HepG2 (cell line): ENCODE measurements at regions not wholly inside any gene's neighbourhood (a gene's known extent, or its start where the extent isn't known, plus 50 kb on each side); places are given as distances from the start of the nearest gene placed in this dataset.

ENCODE experiments used
- ATAC-seq: fragments of 200-7000 bp; cut with Tn5 transposase; 3 replicates; pipeline ENCODE4 v1.9.1; 2020; ENCODE audit warnings: mild to moderate bottlenecking, moderate library complexity
- BruUV-seq: library from RNA; stranded (reverse); fragments of 400-500 nt; replicated peaks from 2 replicates; lab custom pipeline; 2021; lab: Mats Ljungman, UMichigan
- CTCF ChIA-PET: fragments of 300-600 bp; formaldehyde crosslinking; extraction: SDS; loops from one replicate; lab custom pipeline; 2021; ENCODE audit warnings: low total read pairs, inconsistent platforms, low intra/inter-chr PET ratio; lab: Yijun Ruan, JAX
- POLR2A ChIA-PET: fragments of 350-600 bp; sonication (Branson Sonifier 250); formaldehyde crosslinking; loops from one replicate; lab custom pipeline; 2020; ENCODE audit warnings: antibody characterized with exemption, inconsistent platforms; lab: Yijun Ruan, JAX
- DNase-seq: peaks from one replicate; pipeline ENCODE4 v3.0.0-alpha.2; 2015; ENCODE audit warnings: low spot score
- FAIRE-seq: peaks from 3 replicates; lab custom pipeline; 2011; peaks lifted over from hg19 to GRCh38; lab: Jason Lieb, UNC
- H2AFZ ChIP-seq: one replicate; pipeline ENCODE4 v1.6.1; 2011; ENCODE audit warnings: low read length, inconsistent platforms
- H3K27ac ChIP-seq: fragments of 300-600 bp; 3 replicates; pipeline ENCODE4 v1.8.0; 2011; ENCODE audit warnings: mixed run types, mild to moderate bottlenecking, mixed read lengths, low read length, inconsistent platforms; ENCODE audit not compliant: insufficient read depth; ENCODE audit errors: extremely low read length
- H3K27me3 ChIP-seq, 2 experiments: fragments of 200-600 bp in 1 of 2; 2 replicates in 1 of 2; 3 replicates in 1 of 2; pipeline versions ENCODE4 v1.6.0 to v1.8.0; 2011; ENCODE audit warnings: low read length in 2 of 2, mild to moderate bottlenecking in 2 of 2, moderate library complexity in 2 of 2, inconsistent platforms in 1 of 2; ENCODE audit not compliant: insufficient read depth in 2 of 2, control insufficient read depth in 1 of 2
- H3K36me3 ChIP-seq, 2 experiments: fragments of 200-600 bp in 1 of 2; replicated peaks in 1 of 2; 2 replicates in 1 of 2; 3 replicates in 1 of 2; pipeline versions ENCODE4 v1.5.1 to v1.8.0; 2011; ENCODE audit warnings: low read length in 2 of 2, inconsistent platforms in 1 of 2; ENCODE audit not compliant: insufficient read depth in 2 of 2, control insufficient read depth in 1 of 2
- H3K4me1 ChIP-seq: 2 replicates; pipeline ENCODE4 v1.5.1; 2012; ENCODE audit warnings: low read length, inconsistent platforms; ENCODE audit not compliant: insufficient read depth
- H3K4me2 ChIP-seq: 2 replicates; pipeline ENCODE4 v1.6.0; 2011; ENCODE audit warnings: low read depth, low read length, inconsistent platforms
- H3K4me3 ChIP-seq, 3 experiments: fragments of 200-600 bp in 1 of 3; sonication (generic), shearing (Covaris generic) in 1 of 3; replicated peaks in 1 of 3; 2 replicates each; pipeline ENCODE4 v1.5.1; 2011 to 2016; ENCODE audit warnings: low read length in 3 of 3, inconsistent platforms in 2 of 3, low read depth in 2 of 3, mild to moderate bottlenecking in 2 of 3, control low read depth in 1 of 3, mixed read lengths in 1 of 3; ENCODE audit not compliant: insufficient read depth in 1 of 3
- H3K79me2 ChIP-seq: one replicate; pipeline ENCODE4 v1.6.1; 2011; ENCODE audit warnings: low read length, inconsistent platforms; ENCODE audit not compliant: insufficient read depth
- H3K9ac ChIP-seq: 2 replicates; pipeline ENCODE4 v1.6.0; 2011; ENCODE audit warnings: mild to moderate bottlenecking, low read depth, low read length, inconsistent platforms; ENCODE audit not compliant: insufficient read depth
- H3K9me3 ChIP-seq: 2 replicates; pipeline ENCODE4 v1.5.1; 2012; ENCODE audit warnings: mild to moderate bottlenecking, low read length
- H4K20me1 ChIP-seq: 2 replicates; pipeline ENCODE4 v1.6.0; 2011; ENCODE audit warnings: inconsistent platforms, mild to moderate bottlenecking, low read length, moderate library complexity; ENCODE audit not compliant: insufficient read depth
- NFRKB ChIP-seq: fragments of 450-650 bp; IDR thresholded peaks from 2 replicates; pipeline ENCODE4 v1.6.1; 2017
- RORA ChIP-seq: sonication (generic); formaldehyde crosslinking; IDR thresholded peaks from 2 replicates; pipeline ENCODE4 v1.5.0; 2020; ENCODE audit warnings: mild to moderate bottlenecking, missing genetic modification reagents, moderate library complexity
- STAT5B ChIP-seq: sonication (generic); formaldehyde crosslinking; IDR thresholded peaks from 2 replicates; pipeline ENCODE4 v1.4.0; 2020; ENCODE audit warnings: missing genetic modification reagents
- ZNF224 ChIP-seq: sonication (generic); formaldehyde crosslinking; IDR thresholded peaks from 2 replicates; pipeline ENCODE4 v1.5.0; 2020; ENCODE audit warnings: mild to moderate bottlenecking, missing genetic modification reagents
- ZNF350 ChIP-seq: sonication (generic); formaldehyde crosslinking; IDR thresholded peaks from 2 replicates; pipeline ENCODE4 v1.4.0; 2020; ENCODE audit warnings: mild to moderate bottlenecking, low read depth, missing genetic modification reagents, borderline replicate concordance
- ZNF501 ChIP-seq: sonication (generic); formaldehyde crosslinking; IDR thresholded peaks from 2 replicates; pipeline ENCODE4 v1.5.1; 2020; ENCODE audit warnings: mild to moderate bottlenecking, moderate library complexity, missing genetic modification reagents
- WGBS: methylation state at CpG from one replicate; pipeline ENCODE4 v1.1.6; 2017; ENCODE audit warnings: low lambda C conversion rate; 5-methylcytosine and 5-hydroxymethylcytosine counted together
- in situ Hi-C: cut with HindIII; loops from 2 replicates; pipeline ENCODE4 v1.10.0; 2017; ENCODE audit warnings: low pct_unique_long_range_greater_than_20kb; ENCODE audit not compliant: extremely low pct_ligation_motif_present
- intact Hi-C: fragments of 100-400 bp; cut with micrococcal nuclease; formaldehyde crosslinking; loops from one replicate; pipeline ENCODE4 v1.10.0; 2022; ENCODE audit not compliant: unreplicated experiment
- TF ChIP-seq, protein P1 (sequence below): fragments of 450-650 bp; IDR thresholded peaks from 2 replicates; pipeline ENCODE4 v1.6.1; 2016
- TF ChIP-seq, protein P2 (sequence below): IDR thresholded peaks from 2 replicates; pipeline ENCODE4 v1.6.1; 2018; ENCODE audit warnings: missing genetic modification reagents, mild to moderate bottlenecking, missing compliant biosample characterization
- TF ChIP-seq, protein P3 (sequence below): IDR thresholded peaks from 2 replicates; pipeline ENCODE4 v1.6.1; 2012; ENCODE audit warnings: low read depth, low read length, improper control_type of control experiment

DNA sequence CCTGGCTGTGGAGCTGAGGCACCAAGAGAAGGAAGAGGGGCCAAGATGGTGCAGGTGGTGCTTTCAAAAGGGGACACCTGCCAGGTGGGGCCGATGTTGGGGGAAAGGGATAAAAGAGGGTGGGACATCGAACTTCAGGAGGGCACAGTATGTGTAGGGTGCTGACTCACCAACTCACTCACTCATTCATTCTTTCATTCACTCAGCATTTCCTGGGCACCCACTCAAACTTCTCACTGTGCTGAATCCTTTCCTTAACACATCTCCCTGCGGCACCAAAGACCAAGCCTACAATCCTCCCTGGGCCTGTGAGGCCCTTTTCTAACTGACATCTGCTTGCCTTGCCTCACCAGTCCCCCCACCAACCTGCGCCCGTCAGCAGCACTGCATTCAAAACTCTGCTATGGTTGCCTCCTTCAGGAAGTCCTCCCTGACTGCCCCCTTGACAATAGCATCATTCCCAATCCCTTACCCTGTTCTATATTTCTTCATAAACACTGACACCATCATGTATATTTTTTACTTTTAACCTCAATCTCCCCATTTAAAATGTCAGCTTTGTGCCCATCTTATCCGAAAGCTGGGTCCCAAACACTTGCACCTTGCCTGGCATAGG lies 246.6 kb downstream of the MN1 start (continued):
- TF ChIP-seq, protein P1, sequence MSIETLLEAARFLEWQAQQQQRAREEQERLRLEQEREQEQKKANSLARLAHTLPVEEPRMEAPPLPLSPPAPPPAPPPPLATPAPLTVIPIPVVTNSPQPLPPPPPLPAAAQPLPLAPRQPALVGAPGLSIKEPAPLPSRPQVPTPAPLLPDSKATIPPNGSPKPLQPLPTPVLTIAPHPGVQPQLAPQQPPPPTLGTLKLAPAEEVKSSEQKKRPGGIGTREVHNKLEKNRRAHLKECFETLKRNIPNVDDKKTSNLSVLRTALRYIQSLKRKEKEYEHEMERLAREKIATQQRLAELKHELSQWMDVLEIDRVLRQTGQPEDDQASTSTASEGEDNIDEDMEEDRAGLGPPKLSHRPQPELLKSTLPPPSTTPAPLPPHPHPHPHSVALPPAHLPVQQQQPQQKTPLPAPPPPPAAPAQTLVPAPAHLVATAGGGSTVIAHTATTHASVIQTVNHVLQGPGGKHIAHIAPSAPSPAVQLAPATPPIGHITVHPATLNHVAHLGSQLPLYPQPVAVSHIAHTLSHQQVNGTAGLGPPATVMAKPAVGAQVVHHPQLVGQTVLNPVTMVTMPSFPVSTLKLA, result no peak
- TF ChIP-seq, all 625 proteins: peak for 0

DNA sequence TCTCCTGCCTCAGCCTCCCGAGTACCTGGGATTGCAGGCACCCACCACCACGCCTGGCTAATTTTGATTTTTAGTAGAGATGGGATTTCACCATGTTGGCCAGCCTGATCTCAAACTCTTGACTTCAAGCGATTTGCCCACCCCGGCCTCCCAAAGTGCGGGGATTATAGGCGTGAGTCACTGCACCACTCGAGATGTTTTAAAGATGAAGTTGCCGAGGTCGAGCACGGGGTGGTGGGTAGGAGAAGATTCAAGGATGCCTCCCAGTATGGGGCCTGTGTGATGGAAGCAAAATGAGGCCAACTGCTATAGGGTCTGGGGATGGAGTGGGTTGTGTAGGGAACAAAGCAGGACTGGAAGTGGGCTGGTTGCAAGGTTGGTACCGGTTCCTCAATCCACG lies 245.2 kb downstream of the MN1 start:
- BruUV-seq, result no TSS peak
- Histone ChIP-seq H3K4me2 (no peak overlapping the region), H3K27me3 (no peaks in the 10 kb centered on the region; a peak in 1 of 5 replicates), H4K20me1 (no peaks in the 10 kb centered on the region), H2AFZ (no peak overlapping the region), H3K9me3 (no peaks in the 10 kb centered on the region), H3K36me3 (no peaks in the 10 kb centered on the region), H3K4me3 (no peak overlapping the region), H3K9ac (no peak overlapping the region), H3K79me2 (no peaks in the 10 kb centered on the region), H3K4me1 (no peaks in the 10 kb centered on the region), H3K27ac (no peak overlapping the region)
- TF ChIP-seq ZNF501 (CRISPR knock-in tag) (no peak), RORA (no peak), ZNF350 (CRISPR knock-in tag) (no peak), STAT5B (CRISPR knock-in tag) (no peak), NFRKB (no peak), ZNF224 (CRISPR knock-in tag) (no peak)
- TF ChIP-seq, protein P2, sequence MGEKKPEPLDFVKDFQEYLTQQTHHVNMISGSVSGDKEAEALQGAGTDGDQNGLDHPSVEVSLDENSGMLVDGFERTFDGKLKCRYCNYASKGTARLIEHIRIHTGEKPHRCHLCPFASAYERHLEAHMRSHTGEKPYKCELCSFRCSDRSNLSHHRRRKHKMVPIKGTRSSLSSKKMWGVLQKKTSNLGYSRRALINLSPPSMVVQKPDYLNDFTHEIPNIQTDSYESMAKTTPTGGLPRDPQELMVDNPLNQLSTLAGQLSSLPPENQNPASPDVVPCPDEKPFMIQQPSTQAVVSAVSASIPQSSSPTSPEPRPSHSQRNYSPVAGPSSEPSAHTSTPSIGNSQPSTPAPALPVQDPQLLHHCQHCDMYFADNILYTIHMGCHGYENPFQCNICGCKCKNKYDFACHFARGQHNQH (CRISPR knock-in tag), result no peak
- TF ChIP-seq, protein P3, sequence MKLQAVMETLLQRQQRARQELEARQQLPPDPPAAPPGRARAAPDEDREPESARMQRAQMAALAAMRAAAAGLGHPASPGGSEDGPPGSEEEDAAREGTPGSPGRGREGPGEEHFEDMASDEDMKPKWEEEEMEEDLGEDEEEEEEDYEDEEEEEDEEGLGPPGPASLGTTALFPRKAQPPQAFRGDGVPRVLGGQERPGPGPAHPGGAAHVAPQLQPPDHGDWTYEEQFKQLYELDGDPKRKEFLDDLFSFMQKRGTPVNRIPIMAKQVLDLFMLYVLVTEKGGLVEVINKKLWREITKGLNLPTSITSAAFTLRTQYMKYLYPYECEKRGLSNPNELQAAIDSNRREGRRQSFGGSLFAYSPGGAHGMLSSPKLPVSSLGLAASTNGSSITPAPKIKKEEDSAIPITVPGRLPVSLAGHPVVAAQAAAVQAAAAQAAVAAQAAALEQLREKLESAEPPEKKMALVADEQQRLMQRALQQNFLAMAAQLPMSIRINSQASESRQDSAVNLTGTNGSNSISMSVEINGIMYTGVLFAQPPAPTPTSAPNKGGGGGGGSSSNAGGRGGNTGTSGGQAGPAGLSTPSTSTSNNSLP, result no peak
- intact Hi-C loops, result no loop called here
- in situ Hi-C loops, result no loop called here
- CTCF ChIA-PET, result no interaction called here
- FAIRE-seq (no peak), ATAC-seq (no peak), DNase-seq (no peak)
- WGBS, result 36% methylated on average over 12 of the region's 12 CpGs
- POLR2A ChIA-PET, result no interaction called here
